H1 (cell line): ENCODE measurements at regions not wholly inside any gene's neighbourhood (a gene's known extent, or its start where the extent isn't known, plus 50 kb on each side); places are given as distances from the start of the nearest gene placed in this dataset.

Experiments
- CTCF ChIA-PET: fragments of 300-600 bp; sonication (Branson Sonifier 250); formaldehyde crosslinking; loops from one replicate; lab custom pipeline; 2021; ENCODE audit not compliant: partially characterized antibody; lab: Charles Lee
- POLR2A ChIA-PET: fragments of 300-600 bp; sonication (Branson Sonifier 250); formaldehyde crosslinking; loops from one replicate; lab custom pipeline; 2021; ENCODE audit warnings: inconsistent platforms; ENCODE audit not compliant: partially characterized antibody; lab: Charles Lee
- DNase-seq, 2 experiments: peaks; one replicate each; pipeline versions ENCODE4 v3.0.0 to v3.0.0-alpha.2; 2010 to 2022; ENCODE audit warnings: low spot score in 2 of 2, low read depth in 1 of 2, mixed read lengths in 1 of 2
- FAIRE-seq: peaks from 2 replicates; lab custom pipeline; 2011; peaks lifted over from hg19 to GRCh38; lab: Jason Lieb, UNC
- H2AFZ ChIP-seq: 2 replicates; pipeline ENCODE4 v1.8.1; 2012; ENCODE audit warnings: low read length, inconsistent platforms
- H2AK5ac ChIP-seq: 2 replicates; pipeline ENCODE4 v1.6.1; 2013; ENCODE audit warnings: low read depth, low read length
- H2BK120ac ChIP-seq: replicated peaks from 2 replicates; pipeline ENCODE3; 2013; ENCODE audit warnings: low read depth, low read length, inconsistent platforms
- H2BK12ac ChIP-seq: 2 replicates; pipeline ENCODE4 v1.6.1; 2013; ENCODE audit warnings: low read depth, low read length
- H2BK15ac ChIP-seq: 2 replicates; pipeline ENCODE4 v1.6.1; 2013; ENCODE audit warnings: low read length
- H2BK20ac ChIP-seq: 2 replicates; pipeline ENCODE4 v1.6.1; 2013; ENCODE audit warnings: low read length
- H2BK5ac ChIP-seq: 2 replicates; pipeline ENCODE4 v1.6.1; 2013; ENCODE audit warnings: low read depth, low read length
- H3K14ac ChIP-seq: 2 replicates; pipeline ENCODE4 v1.6.1; 2013; ENCODE audit warnings: inconsistent platforms; ENCODE audit not compliant: insufficient read length
- H3K18ac ChIP-seq: 2 replicates; pipeline ENCODE4 v1.6.1; 2013; ENCODE audit warnings: low read length; ENCODE audit errors: extremely low read depth
- H3K23ac ChIP-seq: 2 replicates; pipeline ENCODE4 v1.6.1; 2013; ENCODE audit warnings: inconsistent platforms; ENCODE audit not compliant: insufficient read length
- H3K23me2 ChIP-seq: 2 replicates; pipeline ENCODE4 v1.6.1; 2013; ENCODE audit warnings: low read depth, low read length
- H3K27ac ChIP-seq: 2 replicates; pipeline ENCODE4 v1.6.1; 2011; ENCODE audit warnings: low read depth, low read length, inconsistent platforms
- H3K27me3 ChIP-seq, 4 experiments: replicated peaks in 1 of 4; 1 replicate in 1 of 4; 2 replicates in 3 of 4; pipeline versions ENCODE4 v1.6.1 to v1.8.1; 2011 to 2013; ENCODE audit warnings: low read length in 3 of 4, mild to moderate bottlenecking in 3 of 4, inconsistent platforms in 2 of 4, mixed read lengths in 2 of 4, moderate library complexity in 1 of 4; ENCODE audit not compliant: control insufficient read depth in 3 of 4, insufficient read depth in 3 of 4; ENCODE audit errors: extremely low read depth in 1 of 4
- H3K36me3 ChIP-seq, 4 experiments: 2 replicates each; pipeline versions ENCODE4 v1.6.1 to v1.8.1; 2011 to 2013; ENCODE audit warnings: mild to moderate bottlenecking in 4 of 4, low read length in 3 of 4, moderate library complexity in 2 of 4, control low read depth in 1 of 4, inconsistent platforms in 1 of 4; ENCODE audit not compliant: insufficient read depth in 4 of 4, control insufficient read depth in 2 of 4
- H3K4ac ChIP-seq: replicated peaks from 2 replicates; pipeline ENCODE3; 2013; ENCODE audit warnings: low read length, low read depth, mixed read lengths, inconsistent platforms; ENCODE audit not compliant: insufficient read length
- H3K4me1 ChIP-seq, 4 experiments: replicated peaks in 1 of 4; 1 replicate in 1 of 4; 2 replicates in 3 of 4; pipeline versions ENCODE4 v1.6.1 to v1.8.1; 2011 to 2013; ENCODE audit warnings: low read length in 3 of 4, inconsistent platforms in 2 of 4, mixed read lengths in 1 of 4; ENCODE audit not compliant: insufficient read depth in 4 of 4, control insufficient read depth in 3 of 4
- H3K4me2 ChIP-seq, 2 experiments: 2 replicates each; pipeline versions ENCODE4 v1.6.1 to v1.8.1; 2011 to 2013; ENCODE audit warnings: low read depth in 2 of 2, low read length in 2 of 2, control low read depth in 1 of 2, inconsistent platforms in 1 of 2, mild to moderate bottlenecking in 1 of 2; ENCODE audit not compliant: insufficient read depth in 1 of 2
- H3K4me3 ChIP-seq, 4 experiments: fragments of 200-600, 300-600 bp in 1 of 4; sonication (generic), shearing (Covaris generic), sonication (Bioruptor Twin) in 1 of 4; 2 replicates each; pipeline versions ENCODE4 v1.5.1 to v1.8.1; 2011 to 2016; ENCODE audit warnings: low read length in 4 of 4, low read depth in 3 of 4, control low read depth in 2 of 4, inconsistent platforms in 2 of 4, mild to moderate bottlenecking in 2 of 4, mixed read lengths in 1 of 4, moderate library complexity in 1 of 4; ENCODE audit not compliant: insufficient read depth in 2 of 4; ENCODE audit errors: extremely low read depth in 1 of 4
- H3K56ac ChIP-seq: replicated peaks from 2 replicates; pipeline ENCODE3; 2013; ENCODE audit warnings: low read depth, mild to moderate bottlenecking, mixed read lengths, low read length, inconsistent platforms; ENCODE audit not compliant: insufficient read length
- H3K79me1 ChIP-seq: 2 replicates; pipeline ENCODE4 v1.6.1; 2013; ENCODE audit warnings: low read depth, low read length, control low read depth
- H3K79me2 ChIP-seq, 2 experiments: 2 replicates each; pipeline versions ENCODE4 v1.6.1 to v1.8.1; 2012 to 2013; ENCODE audit warnings: low read length in 2 of 2, mild to moderate bottlenecking in 2 of 2, inconsistent platforms in 1 of 2; ENCODE audit not compliant: insufficient read depth in 2 of 2, control insufficient read depth in 1 of 2
- H3K9ac ChIP-seq, 4 experiments: replicated peaks in 1 of 4; 1 replicate in 1 of 4; 2 replicates in 3 of 4; pipeline versions ENCODE4 v1.6.1 to v1.8.1; 2011 to 2013; ENCODE audit warnings: low read depth in 3 of 4, low read length in 3 of 4, control low read depth in 2 of 4, mild to moderate bottlenecking in 2 of 4, moderate library complexity in 2 of 4, inconsistent platforms in 1 of 4; ENCODE audit errors: extremely low read depth in 1 of 4
- H3K9me3 ChIP-seq, 2 experiments: 2 replicates each; pipeline versions ENCODE4 v1.6.1 to v1.8.1; 2012 to 2013; ENCODE audit warnings: mild to moderate bottlenecking in 2 of 2, moderate library complexity in 2 of 2, control low read depth in 1 of 2, inconsistent platforms in 1 of 2, low read depth in 1 of 2, low read length in 1 of 2, mixed read lengths in 1 of 2; ENCODE audit not compliant: insufficient read depth in 2 of 2
- H4K20me1 ChIP-seq, 2 experiments: replicated peaks in 1 of 2; 2 replicates each; pipeline versions ENCODE3 to v1.8.1; 2011 to 2013; ENCODE audit warnings: inconsistent platforms in 2 of 2, low read length in 2 of 2, mild to moderate bottlenecking in 1 of 2; ENCODE audit not compliant: insufficient read depth in 2 of 2, control insufficient read depth in 1 of 2
- H4K5ac ChIP-seq: 2 replicates; pipeline ENCODE4 v1.6.1; 2013; ENCODE audit warnings: low read length, low read depth, mixed read lengths, inconsistent platforms; ENCODE audit not compliant: insufficient read length
- H4K8ac ChIP-seq: 2 replicates; pipeline ENCODE4 v1.8.0; 2013; ENCODE audit warnings: mild to moderate bottlenecking, moderate library complexity, low read length, inconsistent platforms; ENCODE audit not compliant: insufficient read depth; ENCODE audit errors: extremely low read depth
- H4K91ac ChIP-seq: replicated peaks from 2 replicates; pipeline ENCODE3; 2013; ENCODE audit warnings: low read length, mixed read lengths, inconsistent platforms; ENCODE audit not compliant: insufficient read length
- FOSL1 ChIP-seq: IDR thresholded peaks from 2 replicates; pipeline ENCODE4 v1.6.1; 2011; ENCODE audit warnings: mild to moderate bottlenecking, low read depth, low read length, moderate library complexity; ENCODE audit not compliant: insufficient read depth
- GABPA ChIP-seq: IDR thresholded peaks from 2 replicates; pipeline ENCODE4 v1.6.1; 2011; ENCODE audit warnings: mild to moderate bottlenecking, low read length, moderate library complexity, borderline replicate concordance; ENCODE audit not compliant: insufficient read depth
- KDM4A ChIP-seq: IDR thresholded peaks from one replicate; pipeline ENCODE4 v1.7.1; 2012; ENCODE audit warnings: low read depth, mild to moderate bottlenecking, moderate library complexity, low read length, inconsistent platforms; ENCODE audit not compliant: severe bottlenecking
- SIN3A ChIP-seq, 2 experiments: IDR thresholded peaks in 1 of 2; conservative IDR thresholded peaks in 1 of 2; 2 replicates each; pipeline ENCODE4 v1.6.1; 2011 to 2012; ENCODE audit warnings: low read length in 2 of 2, improper control_type of control experiment in 1 of 2, low read depth in 1 of 2, mild to moderate bottlenecking in 1 of 2
- whole genome bisulfite sequencing, 2 experiments: shearing (Covaris generic) in 1 of 2; methylation state at CpG; one replicate each; pipeline versions ENCODE4 v1.1.6 to v1.1.7; 2013 to 2015; ENCODE audit warnings: low lambda C conversion rate in 2 of 2, mixed read lengths in 2 of 2, inconsistent platforms in 1 of 2, low coverage in 1 of 2, missing lambda C conversion rate in 1 of 2; ENCODE audit not compliant: insufficient replicate concordance in 2 of 2, insufficient coverage in 1 of 2, insufficient read length in 1 of 2; ENCODE audit errors: extremely low coverage in 1 of 2, missing lambda C conversion rate in 1 of 2; 5-methylcytosine and 5-hydroxymethylcytosine counted together
- TF ChIP-seq, protein P1 (sequence below): IDR thresholded peaks from 2 replicates; pipeline ENCODE4 v1.6.1; 2012; ENCODE audit warnings: inconsistent platforms

DNA sequence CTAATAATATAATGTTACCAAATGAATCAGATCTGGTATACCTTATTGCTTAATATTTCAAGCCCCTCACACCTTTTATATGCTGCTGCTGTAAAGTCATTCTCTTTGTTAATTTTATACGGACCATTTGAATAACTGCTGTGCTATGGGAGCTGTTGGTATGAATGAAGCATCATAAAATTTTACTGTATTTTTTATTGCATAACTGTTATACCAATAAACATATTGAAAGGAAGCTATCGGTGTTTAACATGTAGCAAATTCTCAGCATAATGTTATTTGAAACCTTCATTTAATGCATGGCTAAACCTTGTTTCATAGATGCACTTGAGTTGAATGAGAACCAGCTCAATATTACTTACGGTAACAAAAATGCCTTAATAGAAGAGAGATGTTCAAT, 1040.3 kb downstream of the SOCS6 start:
- Histone ChIP-seq H3K4ac (no peak overlapping the region), H2AFZ (no peak overlapping the region), H3K18ac (no peak overlapping the region), H3K23me2 (no peaks in the 10 kb centered on the region), H3K9me3 (peaks cover 57 to 70% of the 10 kb centered on the region in 2 experiments), H2BK5ac (no peak overlapping the region), H3K4me3 (no peak overlapping the region), H2BK20ac (no peak overlapping the region), H4K8ac (no peak overlapping the region), H4K20me1 (no peaks in the 10 kb centered on the region), H3K27ac (no peak overlapping the region), H3K36me3 (no peaks in the 10 kb centered on the region), H3K4me2 (no peak overlapping the region), H3K79me2 (no peaks in the 10 kb centered on the region), H3K14ac (no peak overlapping the region), H2BK120ac (no peak overlapping the region), H3K23ac (no peak overlapping the region), H4K5ac (no peak overlapping the region), H4K91ac (no peak overlapping the region), H2BK15ac (no peak overlapping the region), H3K4me1 (no peaks in the 10 kb centered on the region), H3K79me1 (no peaks in the 10 kb centered on the region), H3K9ac (no peak overlapping the region), H2BK12ac (no peak overlapping the region)
- FAIRE-seq (no peak), DNase-seq (no peak)
- WGBS, 2 experiments: 94% methylated on average over 3 of the region's 3 CpGs; no CpG with 5 or more reads in 1 of the 2 experiments
- CTCF ChIA-PET: no interaction called here
- POLR2A ChIA-PET: no interaction called here
- TF ChIP-seq, protein P1, sequence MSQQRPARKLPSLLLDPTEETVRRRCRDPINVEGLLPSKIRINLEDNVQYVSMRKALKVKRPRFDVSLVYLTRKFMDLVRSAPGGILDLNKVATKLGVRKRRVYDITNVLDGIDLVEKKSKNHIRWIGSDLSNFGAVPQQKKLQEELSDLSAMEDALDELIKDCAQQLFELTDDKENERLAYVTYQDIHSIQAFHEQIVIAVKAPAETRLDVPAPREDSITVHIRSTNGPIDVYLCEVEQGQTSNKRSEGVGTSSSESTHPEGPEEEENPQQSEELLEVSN: no peak
- no peak for TF ChIP-seq GABPA
- TF ChIP-seq SIN3A (conservative IDR thresholded peaks at IDR 0.05 in 1 of 2, IDR thresholded peaks at IDR 0.05 in 1 of 2; ENCODE audit: low read depth in 1 of 2, low read length in 2 of 2): no peak
- no peak for TF ChIP-seq KDM4A
- TF ChIP-seq FOSL1: no peak
- TF ChIP-seq, all 59 proteins: peak for 0
- Histone ChIP-seq H3K56ac (no peak overlapping the region), H3K27me3 (no peaks in the 10 kb centered on the region; a peak in 1 of 7 replicates), H2AK5ac (no peak overlapping the region)
